ENCODE measurements at regions not wholly inside any gene's neighbourhood (a gene's known extent, or its start where the extent isn't known, plus 50 kb on each side); places are given as distances from the start of the nearest gene placed in this dataset.
A peak's percentile ranks its signal among the peaks of the same experiment; 100 is the strongest.

DNA sequence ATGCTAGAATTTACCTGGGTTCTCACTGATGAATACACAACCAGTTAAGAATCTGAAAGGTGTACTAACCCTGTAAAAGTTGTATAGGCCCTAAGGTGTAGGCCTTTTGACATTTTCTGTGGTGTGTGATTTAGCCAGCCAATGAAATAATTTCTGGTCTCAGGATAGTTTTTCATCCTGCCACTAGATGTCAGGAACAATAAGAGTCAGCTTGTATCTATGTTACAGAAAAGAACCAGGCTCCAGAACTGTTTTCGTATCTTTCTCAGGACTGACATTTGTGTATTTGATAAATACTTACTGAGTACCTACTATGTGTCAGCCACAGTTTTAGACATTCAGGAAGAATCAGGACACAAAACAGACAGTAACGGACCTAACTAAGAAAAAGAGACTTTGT lies 673.6 kb upstream of the TENM3 start:
- ChIA-PET CTCF (no interaction called here), POLR2A (no interaction called here), RAD21 (ENCODE audit: low non-redundant PET in 1 of 2, low total read pairs in 2 of 2, uncharacterized antibody in 2 of 2, unreplicated experiment in 2 of 2) (no interaction called here)
- no peak for TF ChIP-seq SRF (IDR thresholded peaks at IDR 0.05; ENCODE audit: low read depth)
- TF ChIP-seq, protein P1, sequence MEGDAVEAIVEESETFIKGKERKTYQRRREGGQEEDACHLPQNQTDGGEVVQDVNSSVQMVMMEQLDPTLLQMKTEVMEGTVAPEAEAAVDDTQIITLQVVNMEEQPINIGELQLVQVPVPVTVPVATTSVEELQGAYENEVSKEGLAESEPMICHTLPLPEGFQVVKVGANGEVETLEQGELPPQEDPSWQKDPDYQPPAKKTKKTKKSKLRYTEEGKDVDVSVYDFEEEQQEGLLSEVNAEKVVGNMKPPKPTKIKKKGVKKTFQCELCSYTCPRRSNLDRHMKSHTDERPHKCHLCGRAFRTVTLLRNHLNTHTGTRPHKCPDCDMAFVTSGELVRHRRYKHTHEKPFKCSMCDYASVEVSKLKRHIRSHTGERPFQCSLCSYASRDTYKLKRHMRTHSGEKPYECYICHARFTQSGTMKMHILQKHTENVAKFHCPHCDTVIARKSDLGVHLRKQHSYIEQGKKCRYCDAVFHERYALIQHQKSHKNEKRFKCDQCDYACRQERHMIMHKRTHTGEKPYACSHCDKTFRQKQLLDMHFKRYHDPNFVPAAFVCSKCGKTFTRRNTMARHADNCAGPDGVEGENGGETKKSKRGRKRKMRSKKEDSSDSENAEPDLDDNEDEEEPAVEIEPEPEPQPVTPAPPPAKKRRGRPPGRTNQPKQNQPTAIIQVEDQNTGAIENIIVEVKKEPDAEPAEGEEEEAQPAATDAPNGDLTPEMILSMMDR (IDR thresholded peaks at IDR 0.05 in 2 of 3, conservative IDR thresholded peaks at IDR 0.05 in 1 of 3; ENCODE audit: borderline replicate concordance in 1 of 3, insufficient read depth in 1 of 3, low read depth in 2 of 3, low read length in 2 of 3): peak; percentile 25 to 55 (median 45); a peak in 5 of 6 replicates
- TF ChIP-seq RAD21 (IDR thresholded peaks at IDR 0.05; ENCODE audit: low read depth): peak; percentile 44
- H3K9me3 ChIP-seq (ENCODE audit: control insufficient read depth in 1 of 2, insufficient read depth in 1 of 2, low read depth in 1 of 2, low read length in 2 of 2): no peaks in the 10 kb centered on the region
- DNase-seq (ENCODE audit: low read depth, low spot score) (peak; percentile 19), ATAC-seq (peak; percentile 84)
- H3K9ac ChIP-seq (ENCODE audit: low read length): no peak overlapping the region
- no peaks in the 10 kb centered on the region for H3K4me1 ChIP-seq (ENCODE audit: control insufficient read depth in 1 of 2, insufficient read depth in 2 of 2, low read length in 2 of 2)
- H3K79me2 ChIP-seq (ENCODE audit: insufficient read depth, low read length): no peaks in the 10 kb centered on the region
- intact Hi-C loops (cut with micrococcal nuclease): loop anchor here (1.0 kb wide), 1 partner anchor 1237 kb away; no protein-coding TSS in a partner anchor
- H3K4me3 ChIP-seq (replicated peaks in 1 of 2; ENCODE audit: low read depth in 1 of 2, low read length in 2 of 2): no peak overlapping the region
- no peaks in the 10 kb centered on the region for H3K36me3 ChIP-seq (ENCODE audit: control insufficient read depth in 1 of 2, insufficient read depth in 2 of 2, low read length in 2 of 2)
- no peaks in the 10 kb centered on the region for H4K20me1 ChIP-seq (ENCODE audit: insufficient read depth)
- no peak overlapping the region for H3K27ac ChIP-seq (ENCODE audit: low read depth, low read length)
- H3K4me2 ChIP-seq (ENCODE audit: low read length): no peak overlapping the region
- no peaks in the 10 kb centered on the region for H3K27me3 ChIP-seq (ENCODE audit: insufficient read depth, low read length)
- no TSS peak for BruUV-seq (replicated peaks)
- no peak overlapping the region for H2AFZ ChIP-seq (ENCODE audit: low read depth, low read length, poor library complexity, severe bottlenecking)
- no peaks in the 10 kb centered on the region for H3K9me2 ChIP-seq (ENCODE audit: insufficient read depth)

DNA sequence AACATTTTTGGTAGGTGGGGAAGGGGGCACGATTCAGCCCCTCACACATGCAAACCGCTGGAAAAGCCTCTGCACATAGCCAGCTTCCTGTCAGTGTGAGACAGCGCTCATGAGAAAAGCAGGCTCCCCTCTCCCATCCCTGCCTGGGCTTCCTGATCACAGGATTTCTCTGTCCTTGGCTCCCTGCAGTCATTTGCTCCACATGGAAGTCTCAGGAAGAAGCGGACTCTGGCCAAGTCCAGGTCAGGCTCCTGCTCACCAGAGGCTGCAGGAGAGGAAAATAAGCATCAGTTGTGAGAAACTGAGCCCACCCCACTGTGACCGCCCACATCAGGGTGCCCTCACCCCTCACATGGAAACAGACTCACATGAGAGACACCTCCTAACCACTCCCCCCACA lies 664.3 kb upstream of the TENM3 start:
- BruUV-seq (replicated peaks): no TSS peak
- Histone ChIP-seq H3K9me2 (ENCODE audit: insufficient read depth) (no peaks in the 10 kb centered on the region), H3K9ac (ENCODE audit: low read length) (no peak overlapping the region), H3K4me3 (replicated peaks in 1 of 2; ENCODE audit: low read depth in 1 of 2, low read length in 2 of 2) (no peak overlapping the region), H4K20me1 (ENCODE audit: insufficient read depth) (no peaks in the 10 kb centered on the region), H3K4me2 (ENCODE audit: low read length) (no peak overlapping the region), H3K79me2 (ENCODE audit: insufficient read depth, low read length) (no peaks in the 10 kb centered on the region), H2AFZ (ENCODE audit: low read depth, low read length, poor library complexity, severe bottlenecking) (no peak overlapping the region), H3K27me3 (ENCODE audit: insufficient read depth, low read length) (0 out of 2 replicates have a peak, but pooled peaks cover 1% of the 10 kb centered on the region), H3K27ac (ENCODE audit: low read depth, low read length) (no peak overlapping the region), H3K9me3 (ENCODE audit: control insufficient read depth in 1 of 2, insufficient read depth in 1 of 2, low read depth in 1 of 2, low read length in 2 of 2) (no peaks in the 10 kb centered on the region), H3K36me3 (ENCODE audit: control insufficient read depth in 1 of 2, insufficient read depth in 2 of 2, low read length in 2 of 2) (no peaks in the 10 kb centered on the region), H3K4me1 (ENCODE audit: control insufficient read depth in 1 of 2, insufficient read depth in 2 of 2, low read length in 2 of 2) (no peaks in the 10 kb centered on the region)
- no peak for ATAC-seq
- intact Hi-C loops (cut with micrococcal nuclease): no loop called here
- RAD21 ChIA-PET (ENCODE audit: low non-redundant PET in 1 of 2, low total read pairs in 2 of 2, uncharacterized antibody in 2 of 2, unreplicated experiment in 2 of 2): no interaction called here
- POLR2A ChIA-PET: no interaction called here
- CTCF ChIA-PET: interaction anchor here (0.5 kb wide), 1 partner anchor 11 kb away, joined by 6 read pairs; no protein-coding TSS in a partner anchor
- DNase-seq (ENCODE audit: low read depth, low spot score): no peak
- TF ChIP-seq YY1 (IDR thresholded peaks at IDR 0.05; ENCODE audit: extremely low read depth, insufficient replicate concordance, low read depth, low read length) (no peak), FOSL1 (IDR thresholded peaks at IDR 0.05; ENCODE audit: low read depth) (no peak), ZFX (IDR thresholded peaks at IDR 0.05) (no peak), TCF7L2 (IDR thresholded peaks at IDR 0.05; ENCODE audit: borderline replicate concordance, extremely low read depth, insufficient read depth, insufficient read length) (no peak), SP1 (IDR thresholded peaks at IDR 0.05; ENCODE audit: low read depth) (no peak), EZH2phosphoT487 (IDR thresholded peaks at IDR 0.05; ENCODE audit: borderline replicate concordance) (no peak), JUND (IDR thresholded peaks at IDR 0.05) (no peak), RAD21 (IDR thresholded peaks at IDR 0.05; ENCODE audit: low read depth) (no peak), CEBPB (IDR thresholded peaks at IDR 0.05; ENCODE audit: low read depth) (no peak), ELF1 (IDR thresholded peaks at IDR 0.05; ENCODE audit: borderline replicate concordance, low read depth) (no peak), ZNF274 (IDR thresholded peaks at IDR 0.05; ENCODE audit: low read depth, low read length) (no peak)

Measured in HCT116 (cell line).